ENCODE measurements at regions not wholly inside any gene's neighbourhood (a gene's known extent, or its start where the extent isn't known, plus 50 kb on each side); places are given as distances from the start of the nearest gene placed in this dataset.
"Not testable (repeated sequence)": the region's sequence is repeated elsewhere in the genome, so short reads cannot be mapped to it uniquely, and the experiment has no call there.

GRCh38 chr2:3041841-3042600, 335.6 kb downstream of the EIPR1 start:
- DNase-seq (ENCODE audit: low spot score): peak; percentile 92
- intact Hi-C loops (cut with DNase I): no loop called here

GRCh38 chr2:3041246-3041645, 336.4 kb downstream of the EIPR1 start:
- intact Hi-C loops (cut with DNase I): no loop called here
- no peak for DNase-seq (ENCODE audit: low spot score)

GRCh38 chr2:3040496-3041140, 337.0 kb downstream of the EIPR1 start:
- intact Hi-C loops (cut with DNase I): no loop called here
- DNase-seq (ENCODE audit: low spot score): no peak

- no peak for DNase-seq (ENCODE audit: low spot score)
- intact Hi-C loops (cut with DNase I): no loop called here
Measured at GRCh38 chr2:3040066-3040428, 337.6 kb downstream of the EIPR1 start.

- intact Hi-C loops (cut with DNase I): no loop called here
- no peak for DNase-seq (ENCODE audit: low spot score)
Measured at GRCh38 chr2:3039188-3040065, 338.2 kb downstream of the EIPR1 start.

GRCh38 chr2:3038636-3039035, 339.0 kb downstream of the EIPR1 start:
- intact Hi-C loops (cut with DNase I): no loop called here
- DNase-seq (ENCODE audit: low spot score): no peak

- intact Hi-C loops (cut with DNase I): no loop called here
- DNase-seq (ENCODE audit: low spot score): no peak
Measured at GRCh38 chr2:3037196-3038194, 340.1 kb downstream of the EIPR1 start.

GRCh38 chr2:3036432-3037125, 341.0 kb downstream of the EIPR1 start:
- DNase-seq (ENCODE audit: low spot score): no peak
- intact Hi-C loops (cut with DNase I): no loop called here

- intact Hi-C loops (cut with DNase I): no loop called here
Measured at GRCh38 chr2:3035385-3036050, 342.1 kb downstream of the EIPR1 start.

GRCh38 chr2:3034856-3035255, 342.8 kb downstream of the EIPR1 start:
- intact Hi-C loops (cut with DNase I): no loop called here
- DNase-seq (ENCODE audit: low spot score): no peak

More at GRCh38 chr2:3035385-3036050, 342.1 kb downstream of the EIPR1 start:
- no peak for DNase-seq (ENCODE audit: low spot score)

- no peak for DNase-seq (ENCODE audit: low spot score)
- intact Hi-C loops (cut with DNase I): no loop called here
Measured at GRCh38 chr2:3034396-3034795, 343.2 kb downstream of the EIPR1 start.

- intact Hi-C loops (cut with DNase I): no loop called here
- no peak for DNase-seq (ENCODE audit: low spot score)
Measured at GRCh38 chr2:3033315-3033714, 344.3 kb downstream of the EIPR1 start.

GRCh38 chr2:3030791-3031190, 346.8 kb downstream of the EIPR1 start:
- DNase-seq (ENCODE audit: low spot score); intact Hi-C loops (cut with DNase I): not testable (repeated sequence)

GRCh38 chr2:3025984-3026383, 351.6 kb downstream of the EIPR1 start:
- DNase-seq (ENCODE audit: low spot score): no peak

GRCh38 chr2:3025261-3025660, 352.4 kb downstream of the EIPR1 start:
- DNase-seq (ENCODE audit: low spot score): no peak
- intact Hi-C loops (cut with DNase I): no loop called here

More at GRCh38 chr2:3025984-3026383, 351.6 kb downstream of the EIPR1 start:
- intact Hi-C loops (cut with DNase I): no loop called here

- no peak for DNase-seq (ENCODE audit: low spot score)
- intact Hi-C loops (cut with DNase I): no loop called here
Measured at GRCh38 chr2:3024401-3024935, 353.1 kb downstream of the EIPR1 start.

- DNase-seq (ENCODE audit: low spot score): no peak
Measured at GRCh38 chr2:3023531-3023930, 354.1 kb downstream of the EIPR1 start.

More at GRCh38 chr2:3023531-3023930, 354.1 kb downstream of the EIPR1 start:
- intact Hi-C loops (cut with DNase I): no loop called here
